GM12878 (cell line): ENCODE measurements at regions not wholly inside any gene's neighbourhood (a gene's known extent, or its start where the extent isn't known, plus 50 kb on each side); places are given as distances from the start of the nearest gene placed in this dataset.
A peak's percentile ranks its signal among the peaks of the same experiment; 100 is the strongest.

Source experiments
- ATAC-seq: fragments of 200-7000 bp; cut with Tn5 transposase; 3 replicates; pipeline ENCODE4 v1.9.1; 2020; ENCODE audit warnings: mild to moderate bottlenecking, moderate library complexity
- BruUV-seq: library from RNA; stranded (reverse); fragments of 400-500 nt; replicated peaks from 2 replicates; lab custom pipeline; 2021; lab: Mats Ljungman, UMichigan
- CTCF ChIA-PET: fragments of 300-600 bp; sonication (Branson Sonifier 250); formaldehyde crosslinking; extraction: SDS; loops from one replicate; lab custom pipeline; 2021; ENCODE audit warnings: inconsistent platforms; lab: Yijun Ruan, JAX
- POLR2A ChIA-PET: fragments of 350-600 bp; formaldehyde crosslinking; extraction: SDS; loops from one replicate; lab custom pipeline; 2021; ENCODE audit warnings: inconsistent platforms; lab: Charles Lee
- RAD21 ChIA-PET: fragments of 300-600 bp; sonication (Branson Sonifier 250); formaldehyde crosslinking; loops from one replicate; lab custom pipeline; 2023; ENCODE audit warnings: antibody characterized with exemption; ENCODE audit not compliant: unreplicated experiment; lab: Charles Lee
- SMC1A ChIA-PET: fragments of 300-600 bp; sonication (Branson Sonifier 250); formaldehyde crosslinking; loops from one replicate; lab custom pipeline; 2023; ENCODE audit not compliant: unreplicated experiment, uncharacterized antibody; lab: Charles Lee
- DNase-seq: peaks from one replicate; pipeline ENCODE4 v3.0.0-alpha.2; 2011; ENCODE audit warnings: low read depth, low spot score
- FAIRE-seq: peaks from 3 replicates; lab custom pipeline; 2011; peaks lifted over from hg19 to GRCh38; lab: Jason Lieb, UNC
- H2AFZ ChIP-seq: 2 replicates; pipeline ENCODE4 v1.6.0; 2011; ENCODE audit warnings: low read depth, low read length, control low read depth; ENCODE audit not compliant: control insufficient read depth
- H3K27ac ChIP-seq: 2 replicates; pipeline ENCODE4 v1.5.1; 2011; ENCODE audit warnings: control low read depth; ENCODE audit not compliant: control insufficient read depth, insufficient read depth
- H3K27me3 ChIP-seq, 2 experiments: replicated peaks in 1 of 2; 2 replicates each; pipeline versions ENCODE4 v1.6.0 to v1.6.1; 2011; ENCODE audit warnings: low read length in 1 of 2; ENCODE audit not compliant: control insufficient read depth in 2 of 2, insufficient read depth in 2 of 2
- H3K36me3 ChIP-seq, 2 experiments: 2 replicates each; pipeline ENCODE4 v1.5.1; 2011; ENCODE audit warnings: low read length in 1 of 2; ENCODE audit not compliant: control insufficient read depth in 2 of 2, insufficient read depth in 2 of 2
- H3K4me1 ChIP-seq: 2 replicates; pipeline ENCODE4 v1.6.1; 2011; ENCODE audit warnings: mild to moderate bottlenecking, low read length, moderate library complexity, mixed read lengths; ENCODE audit not compliant: control insufficient read depth, insufficient read depth
- H3K4me2 ChIP-seq: 2 replicates; pipeline ENCODE4 v1.6.0; 2011; ENCODE audit warnings: control low read depth; ENCODE audit not compliant: control insufficient read depth, insufficient read depth
- H3K4me3 ChIP-seq: fragments of 200-600 bp; sonication (generic); 2 replicates; pipeline ENCODE4 v1.5.1; 2016
- H3K79me2 ChIP-seq: 2 replicates; pipeline ENCODE4 v1.6.0; 2011; ENCODE audit warnings: low read length; ENCODE audit not compliant: control insufficient read depth, insufficient read depth
- H3K9ac ChIP-seq: 2 replicates; pipeline ENCODE4 v1.8.0; 2011; ENCODE audit warnings: low read length, control low read depth, mixed read lengths; ENCODE audit not compliant: control insufficient read depth, insufficient read depth
- H3K9me3 ChIP-seq: replicated peaks from 3 replicates; pipeline ENCODE4 v1.5.1; 2011; ENCODE audit warnings: mild to moderate bottlenecking, low read length; ENCODE audit not compliant: control insufficient read depth, insufficient read depth
- H4K20me1 ChIP-seq: 2 replicates; pipeline ENCODE4 v1.6.0; 2011; ENCODE audit not compliant: control insufficient read depth, insufficient read depth
- MTA3 ChIP-seq: IDR thresholded peaks from 2 replicates; pipeline ENCODE4 v1.6.1; 2012; ENCODE audit warnings: low read length, inconsistent platforms, borderline replicate concordance
- RAD21 ChIP-seq: IDR thresholded peaks from 2 replicates; pipeline ENCODE4 v1.6.1; 2011; ENCODE audit warnings: mild to moderate bottlenecking, low read depth, low read length, moderate library complexity; ENCODE audit not compliant: insufficient read depth
- WGBS: methylation state at CpG from one replicate; pipeline ENCODE4 v1.1.6; 2016; ENCODE audit warnings: low lambda C conversion rate; ENCODE audit not compliant: insufficient replicate concordance, insufficient coverage; ENCODE audit errors: missing lambda C conversion rate; 5-methylcytosine and 5-hydroxymethylcytosine counted together
- in situ Hi-C: fragments of 300-500 bp; cut with MboI; formaldehyde crosslinking; loops from 9 replicates; pipeline ENCODE4 v1.14.3; 2018; ENCODE audit warnings: mixed read lengths
- intact Hi-C: fragments of 100-400 bp; cut with micrococcal nuclease; formaldehyde crosslinking; loops from one replicate; pipeline ENCODE4 v1.14.2; 2022; ENCODE audit not compliant: unreplicated experiment
- TF ChIP-seq, protein P1 (sequence below), 3 experiments: IDR thresholded peaks in 2 of 3; conservative IDR thresholded peaks in 1 of 3; 2 replicates each; pipeline ENCODE4 v1.5.1; 2011; ENCODE audit warnings: low read depth in 3 of 3, low read length in 3 of 3, mild to moderate bottlenecking in 3 of 3, control low read depth in 2 of 3, moderate library complexity in 2 of 3, inconsistent platforms in 1 of 3, mixed read lengths in 1 of 3; ENCODE audit not compliant: control insufficient read depth in 2 of 3, insufficient read depth in 1 of 3; ENCODE audit errors: extremely low read depth in 1 of 3

DNA sequence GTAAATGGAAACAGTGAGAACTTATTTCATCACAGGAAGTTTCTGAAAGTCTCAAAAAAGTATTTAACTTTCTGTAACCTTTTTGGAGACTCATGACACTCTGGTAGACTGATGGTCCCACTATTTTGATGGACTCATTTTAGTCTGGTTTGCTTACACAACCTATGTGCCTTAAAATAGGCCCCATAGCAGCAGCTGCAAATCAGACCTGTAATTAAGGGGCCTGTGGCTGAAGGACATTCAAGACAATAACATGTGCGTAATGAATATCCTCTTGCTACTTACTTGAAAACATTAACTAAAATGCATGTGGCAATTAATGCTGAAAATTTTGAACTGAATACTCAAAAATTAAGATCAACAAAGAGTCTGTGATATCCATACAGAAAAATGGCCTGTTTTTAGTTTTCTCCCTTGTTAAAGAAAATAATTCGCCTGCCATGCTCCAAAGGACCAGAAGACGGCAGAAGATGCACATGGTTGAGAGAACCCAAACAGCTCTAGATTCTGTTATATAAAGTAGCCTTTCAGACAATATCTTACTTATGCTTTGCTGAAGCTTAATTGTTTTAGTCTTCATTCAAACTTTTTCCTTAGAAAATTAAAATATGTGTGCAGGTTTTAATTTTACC lies 568.5 kb downstream of the KCNA4 start:
- POLR2A ChIA-PET = no interaction called here

More for the DNA sequence above, 568.5 kb downstream of the KCNA4 start:
- ChIA-PET CTCF (interaction anchor here (1.1 to 1.7 kb wide), 3 partner anchors 16 to 695 kb away, joined by 3 to 5 read pairs (median 4); no protein-coding TSS in a partner anchor), SMC1A (no interaction called here), RAD21 (interaction anchor here (1.0 kb wide), 1 partner anchor 695 kb away, joined by 3 read pairs; no protein-coding TSS in a partner anchor)
- 59% methylated on average over 3 of the region's 3 CpGs for WGBS
- H3K9me3 ChIP-seq = no peaks in the 10 kb centered on the region
- in situ Hi-C loops (loop anchor here (25.0 kb wide), 1 partner anchor 1464 kb away; no protein-coding TSS in a partner anchor), intact Hi-C loops (no loop called here)
- H2AFZ ChIP-seq = no peak overlapping the region
- ATAC-seq (0 out of 3 replicates have a peak, but pooled peaks have one; percentile 27), DNase-seq (no peak), FAIRE-seq (no peak)
- no peaks in the 10 kb centered on the region for H4K20me1 ChIP-seq
- no peaks in the 10 kb centered on the region for H3K4me1 ChIP-seq
- H3K4me2 ChIP-seq = no peak overlapping the region
- no peak overlapping the region for H3K4me3 ChIP-seq
- H3K27ac ChIP-seq = no peak overlapping the region
- H3K79me2 ChIP-seq = no peaks in the 10 kb centered on the region
- H3K27me3 ChIP-seq = no peaks in the 10 kb centered on the region
- no peak overlapping the region for H3K9ac ChIP-seq
- no peaks in the 10 kb centered on the region for H3K36me3 ChIP-seq
- TF ChIP-seq, protein P1, sequence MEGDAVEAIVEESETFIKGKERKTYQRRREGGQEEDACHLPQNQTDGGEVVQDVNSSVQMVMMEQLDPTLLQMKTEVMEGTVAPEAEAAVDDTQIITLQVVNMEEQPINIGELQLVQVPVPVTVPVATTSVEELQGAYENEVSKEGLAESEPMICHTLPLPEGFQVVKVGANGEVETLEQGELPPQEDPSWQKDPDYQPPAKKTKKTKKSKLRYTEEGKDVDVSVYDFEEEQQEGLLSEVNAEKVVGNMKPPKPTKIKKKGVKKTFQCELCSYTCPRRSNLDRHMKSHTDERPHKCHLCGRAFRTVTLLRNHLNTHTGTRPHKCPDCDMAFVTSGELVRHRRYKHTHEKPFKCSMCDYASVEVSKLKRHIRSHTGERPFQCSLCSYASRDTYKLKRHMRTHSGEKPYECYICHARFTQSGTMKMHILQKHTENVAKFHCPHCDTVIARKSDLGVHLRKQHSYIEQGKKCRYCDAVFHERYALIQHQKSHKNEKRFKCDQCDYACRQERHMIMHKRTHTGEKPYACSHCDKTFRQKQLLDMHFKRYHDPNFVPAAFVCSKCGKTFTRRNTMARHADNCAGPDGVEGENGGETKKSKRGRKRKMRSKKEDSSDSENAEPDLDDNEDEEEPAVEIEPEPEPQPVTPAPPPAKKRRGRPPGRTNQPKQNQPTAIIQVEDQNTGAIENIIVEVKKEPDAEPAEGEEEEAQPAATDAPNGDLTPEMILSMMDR (IDR thresholded peaks at IDR 0.05 in 2 of 3, conservative IDR thresholded peaks at IDR 0.05 in 1 of 3; ENCODE audit: control insufficient read depth in 2 of 3, extremely low read depth in 1 of 3, insufficient read depth in 1 of 3, low read depth in 3 of 3, low read length in 3 of 3) = peak in 1 of 3 experiments; percentile 27; a peak in 1 of 6 replicates
- peak; percentile 62 for TF ChIP-seq RAD21
- no peak for TF ChIP-seq MTA3
- BruUV-seq = no TSS peak
